ENCODE measurements at regions not wholly inside any gene's neighbourhood (a gene's known extent, or its start where the extent isn't known, plus 50 kb on each side); places are given as distances from the start of the nearest gene placed in this dataset.

GRCh38 chr1:104488296-104489015 lies 738.8 kb downstream of the AMY1C start:
- no peak overlapping the region for H3K27ac ChIP-seq

GRCh38 chr1:104526158-104526795 lies 776.6 kb downstream of the AMY1C start:
- no peak for TF ChIP-seq ZFX (IDR thresholded peaks at IDR 0.05; ENCODE audit: borderline replicate concordance)
- TF ChIP-seq CTCF (IDR thresholded peaks at IDR 0.05), result no peak
- no peak overlapping the region for H3K27ac ChIP-seq

More at GRCh38 chr1:104488296-104489015, 738.8 kb downstream of the AMY1C start:
- no peak for TF ChIP-seq ZFX (IDR thresholded peaks at IDR 0.05; ENCODE audit: borderline replicate concordance)
- no peak for TF ChIP-seq CTCF (IDR thresholded peaks at IDR 0.05)

- TF ChIP-seq CTCF (IDR thresholded peaks at IDR 0.05) (no peak), ZFX (IDR thresholded peaks at IDR 0.05; ENCODE audit: borderline replicate concordance) (no peak)
- H3K27ac ChIP-seq, result no peak overlapping the region
These were observed 782.3 kb downstream of the AMY1C start for GRCh38 chr1:104531990-104532389.

GRCh38 chr1:104574620-104575019 lies 824.9 kb downstream of the AMY1C start:
- H3K27ac ChIP-seq, result no peak overlapping the region
- TF ChIP-seq CTCF (IDR thresholded peaks at IDR 0.05) (no peak), ZFX (IDR thresholded peaks at IDR 0.05; ENCODE audit: borderline replicate concordance) (no peak)

GRCh38 chr1:104592926-104593325 lies 843.2 kb downstream of the AMY1C start:
- TF ChIP-seq CTCF (IDR thresholded peaks at IDR 0.05) (no peak), ZFX (IDR thresholded peaks at IDR 0.05; ENCODE audit: borderline replicate concordance) (no peak)
- H3K27ac ChIP-seq, result no peak overlapping the region

GRCh38 chr1:104593413-104594187 lies 843.9 kb downstream of the AMY1C start:
- H3K27ac ChIP-seq, result no peak overlapping the region
- TF ChIP-seq ZFX (IDR thresholded peaks at IDR 0.05; ENCODE audit: borderline replicate concordance) (no peak), CTCF (IDR thresholded peaks at IDR 0.05) (no peak)
